Panc1 (cell line): ENCODE measurements at regions not wholly inside any gene's neighbourhood (a gene's known extent, or its start where the extent isn't known, plus 50 kb on each side); places are given as distances from the start of the nearest gene placed in this dataset.

Experiments used
- CTCF ChIP-seq: fragments of 450-650 bp; IDR thresholded peaks from 2 replicates; pipeline ENCODE4 v1.5.1; 2017; ENCODE audit warnings: mild to moderate bottlenecking
- POLR2AphosphoS5 ChIP-seq: IDR thresholded peaks from 2 replicates; pipeline ENCODE4 v1.6.1; 2012; ENCODE audit warnings: mild to moderate bottlenecking, low read depth, low read length, moderate library complexity
- SIN3A ChIP-seq: IDR thresholded peaks from 2 replicates; pipeline ENCODE4 v1.6.1; 2012; ENCODE audit warnings: low read depth, mild to moderate bottlenecking, low read length, moderate library complexity, borderline replicate concordance; ENCODE audit not compliant: insufficient read depth

DNA sequence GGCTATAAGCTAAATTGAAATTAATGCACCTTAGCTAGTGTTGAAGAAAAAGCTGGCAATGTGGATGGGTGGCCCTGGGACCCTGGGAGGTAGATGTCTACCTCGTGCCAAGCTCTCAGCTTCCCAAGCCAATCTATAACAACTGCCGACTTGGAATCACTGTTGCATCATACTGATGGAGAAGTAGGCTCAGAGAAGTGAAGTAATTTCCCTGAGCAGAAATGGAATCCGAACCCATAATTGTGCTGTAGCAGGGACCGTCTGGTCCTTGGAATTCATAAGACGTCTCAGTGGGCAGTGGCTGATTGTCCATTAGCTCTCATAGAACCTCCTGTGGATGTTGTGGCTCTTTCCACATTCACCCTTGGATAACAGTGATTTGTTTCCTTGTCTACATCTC, 196.6 kb downstream of the RAB11FIP4 start:
- no peak for TF ChIP-seq CTCF
- peak; percentile 40; the same call in 1 of the 2 replicates for TF ChIP-seq POLR2AphosphoS5
- no peak for TF ChIP-seq SIN3A
